ENCODE measurements at regions not wholly inside any gene's neighbourhood (a gene's known extent, or its start where the extent isn't known, plus 50 kb on each side); places are given as distances from the start of the nearest gene placed in this dataset.
"Not testable (repeated sequence)": the region's sequence is repeated elsewhere in the genome, so short reads cannot be mapped to it uniquely, and the experiment has no call there.

DNA sequence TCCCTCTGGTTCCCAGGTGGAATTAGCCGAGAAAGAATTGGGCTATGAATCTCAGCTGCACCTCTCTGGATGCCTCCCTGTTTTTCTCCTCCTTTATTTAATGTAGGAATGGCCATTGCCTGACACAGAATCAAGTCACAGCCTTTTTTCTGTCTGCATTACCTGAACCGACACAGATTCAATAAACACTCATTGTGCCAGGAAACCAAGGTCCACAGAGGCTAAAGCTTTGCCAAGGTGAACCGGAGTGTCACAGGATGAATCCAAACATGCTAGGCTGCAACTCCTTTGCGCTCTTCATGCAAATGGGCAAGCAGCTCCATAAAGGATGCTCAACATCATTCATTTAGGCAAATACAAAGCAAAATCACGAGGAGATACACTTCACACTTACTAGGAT, 199.8 kb upstream of the AGTR2 start:
- H3K27ac ChIP-seq = no peak overlapping the region
- TF ChIP-seq, protein P1, sequence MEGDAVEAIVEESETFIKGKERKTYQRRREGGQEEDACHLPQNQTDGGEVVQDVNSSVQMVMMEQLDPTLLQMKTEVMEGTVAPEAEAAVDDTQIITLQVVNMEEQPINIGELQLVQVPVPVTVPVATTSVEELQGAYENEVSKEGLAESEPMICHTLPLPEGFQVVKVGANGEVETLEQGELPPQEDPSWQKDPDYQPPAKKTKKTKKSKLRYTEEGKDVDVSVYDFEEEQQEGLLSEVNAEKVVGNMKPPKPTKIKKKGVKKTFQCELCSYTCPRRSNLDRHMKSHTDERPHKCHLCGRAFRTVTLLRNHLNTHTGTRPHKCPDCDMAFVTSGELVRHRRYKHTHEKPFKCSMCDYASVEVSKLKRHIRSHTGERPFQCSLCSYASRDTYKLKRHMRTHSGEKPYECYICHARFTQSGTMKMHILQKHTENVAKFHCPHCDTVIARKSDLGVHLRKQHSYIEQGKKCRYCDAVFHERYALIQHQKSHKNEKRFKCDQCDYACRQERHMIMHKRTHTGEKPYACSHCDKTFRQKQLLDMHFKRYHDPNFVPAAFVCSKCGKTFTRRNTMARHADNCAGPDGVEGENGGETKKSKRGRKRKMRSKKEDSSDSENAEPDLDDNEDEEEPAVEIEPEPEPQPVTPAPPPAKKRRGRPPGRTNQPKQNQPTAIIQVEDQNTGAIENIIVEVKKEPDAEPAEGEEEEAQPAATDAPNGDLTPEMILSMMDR (IDR thresholded peaks at IDR 0.05) = no peak
- H3K27me3 ChIP-seq = no peaks in the 10 kb centered on the region
- no peak overlapping the region for H3K4me3 ChIP-seq
- peaks cover 0 to 5% (median 0%) of the 10 kb centered on the region in 3 donors for H3K9me3 ChIP-seq
- H3K36me3 ChIP-seq = no peaks in the 10 kb centered on the region
- intact Hi-C loops (cut with DNase I; ENCODE audit: low total_unique reads) = no loop called here
- H3K4me1 ChIP-seq = no peaks in the 10 kb centered on the region
- no peak for DNase-seq

DNA sequence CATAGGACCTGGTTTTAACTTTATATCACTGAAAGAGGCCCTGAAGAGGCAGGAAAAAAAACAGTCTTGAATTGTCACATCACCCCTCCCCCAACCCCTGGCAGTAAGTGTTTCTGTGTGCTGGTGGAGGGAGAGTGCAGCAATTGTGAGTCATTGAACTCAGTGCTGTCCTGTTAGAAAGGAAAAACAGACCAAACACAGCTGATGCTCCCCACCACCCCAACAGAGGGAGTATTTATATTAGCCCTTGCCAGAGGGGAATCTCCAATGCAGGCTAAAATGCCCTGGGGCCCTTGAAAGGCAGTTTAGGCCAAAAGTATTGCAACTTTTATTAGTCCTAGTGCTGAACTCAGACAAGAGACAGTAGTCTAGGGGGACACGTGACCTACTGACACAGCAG, 197.8 kb upstream of the AGTR2 start:
- H3K9me3 ChIP-seq = peaks cover 0 to 5% (median 0%) of the 10 kb centered on the region in 3 donors
- no peaks in the 10 kb centered on the region for H3K4me1 ChIP-seq
- no peak overlapping the region for H3K27ac ChIP-seq
- no peak for DNase-seq
- intact Hi-C loops (cut with DNase I; ENCODE audit: low total_unique reads) = no loop called here
- H3K4me3 ChIP-seq = no peak overlapping the region
- H3K36me3 ChIP-seq = no peaks in the 10 kb centered on the region
- H3K27me3 ChIP-seq = no peaks in the 10 kb centered on the region
- TF ChIP-seq, protein P1 (IDR thresholded peaks at IDR 0.05) = no peak

DNA sequence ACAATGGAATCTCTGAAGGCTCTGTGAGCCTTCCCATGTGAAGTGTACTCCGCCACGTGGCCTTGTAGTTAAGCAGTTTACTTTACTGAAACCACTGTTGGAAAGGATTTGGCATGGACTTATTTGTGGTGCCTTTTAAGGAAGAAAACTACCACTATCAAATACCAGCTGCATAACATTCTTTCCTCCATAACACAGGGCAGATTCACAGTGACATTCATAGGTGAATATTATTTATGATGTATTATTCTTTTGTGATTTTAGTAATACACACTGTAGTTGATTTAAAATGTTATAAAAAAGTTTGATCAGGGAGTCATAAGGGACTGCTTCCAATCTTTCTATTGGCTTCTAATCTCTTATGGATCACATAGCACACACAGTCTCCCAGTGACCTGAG, 192.5 kb upstream of the AGTR2 start:
- no peaks in the 10 kb centered on the region for H3K36me3 ChIP-seq
- TF ChIP-seq, protein P1 (IDR thresholded peaks at IDR 0.05) = no peak
- H3K27ac ChIP-seq = no peak overlapping the region
- no peak overlapping the region for H3K4me3 ChIP-seq
- DNase-seq = no peak
- no peaks in the 10 kb centered on the region for H3K4me1 ChIP-seq
- intact Hi-C loops (cut with DNase I; ENCODE audit: low total_unique reads) = no loop called here
- no peaks in the 10 kb centered on the region for H3K27me3 ChIP-seq
- H3K9me3 ChIP-seq = peaks cover 0 to 5% (median 0%) of the 10 kb centered on the region in 3 donors

DNA sequence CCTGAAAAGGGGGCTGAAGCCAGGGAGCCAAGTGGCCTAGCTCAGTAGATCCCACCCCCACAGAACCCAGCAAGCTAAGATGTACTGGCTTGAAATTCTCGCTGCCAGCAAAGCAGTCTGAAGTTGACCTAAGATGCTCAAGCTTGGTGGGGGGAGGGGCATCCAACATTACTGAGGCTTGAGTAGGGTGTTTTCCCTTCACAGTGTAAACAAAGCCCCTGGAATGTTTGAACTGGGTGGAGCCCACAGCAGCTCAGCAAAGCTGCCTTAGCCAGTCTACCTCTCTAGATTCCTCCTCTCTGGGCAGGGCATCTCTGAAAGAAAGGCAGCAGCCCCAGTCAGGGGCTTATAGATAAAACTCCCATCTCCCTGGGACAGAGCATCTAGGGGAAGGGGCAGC, 187.4 kb upstream of the AGTR2 start:
- H3K9me3 ChIP-seq; H3K36me3 ChIP-seq; H3K27me3 ChIP-seq; intact Hi-C loops (cut with DNase I; ENCODE audit: low total_unique reads); H3K27ac ChIP-seq; H3K4me1 ChIP-seq; H3K4me3 ChIP-seq; DNase-seq: not testable (repeated sequence)

DNA sequence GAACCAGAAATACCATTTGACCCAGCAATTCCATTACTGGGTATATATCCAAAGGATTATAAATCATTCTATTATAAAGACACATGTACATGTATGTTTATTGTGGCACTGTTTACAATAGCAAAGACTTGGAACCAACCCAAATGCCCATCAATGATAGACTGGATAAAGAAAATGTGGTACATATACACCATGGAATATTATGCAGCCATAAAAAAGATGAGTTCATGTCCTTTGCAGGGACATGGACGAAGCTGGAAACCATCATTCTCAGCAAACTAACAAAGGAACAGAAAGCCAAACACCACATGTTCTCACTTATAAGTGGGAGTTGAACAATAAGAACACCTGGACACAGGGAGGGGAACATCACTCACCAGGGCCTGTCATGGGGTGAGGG, 183.1 kb upstream of the AGTR2 start:
- H3K4me1 ChIP-seq; H3K27ac ChIP-seq; DNase-seq; H3K27me3 ChIP-seq; intact Hi-C loops (cut with DNase I; ENCODE audit: low total_unique reads); H3K4me3 ChIP-seq; H3K9me3 ChIP-seq; H3K36me3 ChIP-seq: not testable (repeated sequence)

DNA sequence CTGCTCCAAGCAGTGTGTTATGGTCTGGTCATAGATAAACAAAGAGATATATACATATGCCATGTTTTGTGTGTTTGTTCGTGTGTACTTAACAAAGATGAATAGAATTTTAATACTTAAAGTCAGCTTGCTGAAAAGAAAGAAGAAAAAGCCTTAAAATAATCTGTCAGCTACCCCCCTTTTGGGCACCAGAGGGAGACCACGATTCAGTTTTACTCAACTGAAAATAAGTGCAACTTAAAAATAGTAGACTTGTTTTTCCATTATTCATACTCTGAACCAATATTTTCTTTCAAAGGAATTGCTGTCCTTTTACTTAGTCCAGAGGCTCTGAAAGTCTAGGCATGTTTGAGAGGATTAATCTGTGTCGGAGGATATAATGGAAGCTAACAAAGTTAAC, 181.7 kb upstream of the AGTR2 start:
- H3K9me3 ChIP-seq = no peaks in the 10 kb centered on the region
- intact Hi-C loops (cut with DNase I; ENCODE audit: low total_unique reads) = no loop called here
- TF ChIP-seq, protein P1 (IDR thresholded peaks at IDR 0.05) = no peak
- no peak for DNase-seq
- no peak overlapping the region for H3K4me3 ChIP-seq
- H3K27me3 ChIP-seq = no peaks in the 10 kb centered on the region
- no peaks in the 10 kb centered on the region for H3K4me1 ChIP-seq
- no peaks in the 10 kb centered on the region for H3K36me3 ChIP-seq
- no peak overlapping the region for H3K27ac ChIP-seq

DNA sequence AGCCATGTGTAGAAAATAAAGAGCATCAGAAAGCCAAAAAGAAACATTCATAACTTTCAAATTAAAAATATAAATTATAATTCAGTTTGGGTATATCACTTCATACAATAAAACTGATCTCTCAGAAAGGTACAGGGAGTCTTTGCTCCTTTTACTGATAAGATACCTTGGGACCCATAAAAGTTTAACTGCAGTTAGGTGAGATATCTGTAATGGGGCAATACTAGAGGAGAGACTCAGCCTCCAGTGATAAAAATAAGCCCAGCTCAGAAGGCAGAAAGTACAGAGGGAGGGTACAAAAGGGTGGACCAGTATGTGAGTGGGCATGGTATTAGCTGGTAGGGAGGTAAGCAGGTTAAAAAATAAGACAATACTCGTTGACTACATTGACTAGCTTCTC, 180.9 kb upstream of the AGTR2 start:
- H3K27me3 ChIP-seq = no peaks in the 10 kb centered on the region
- H3K9me3 ChIP-seq = no peaks in the 10 kb centered on the region
- TF ChIP-seq, protein P1 (IDR thresholded peaks at IDR 0.05) = no peak
- no peak for DNase-seq
- no peak overlapping the region for H3K4me3 ChIP-seq
- no peak overlapping the region for H3K27ac ChIP-seq
- no peaks in the 10 kb centered on the region for H3K36me3 ChIP-seq
- intact Hi-C loops (cut with DNase I; ENCODE audit: low total_unique reads) = no loop called here
- H3K4me1 ChIP-seq = no peaks in the 10 kb centered on the region
